Sigmoid colon (tissue), 4 donors: ENCODE measurements at regions not wholly inside any gene's neighbourhood (a gene's known extent, or its start where the extent isn't known, plus 50 kb on each side); places are given as distances from the start of the nearest gene placed in this dataset.

ENCODE experiments used
- CTCF ChIP-seq, 4 experiments: fragments of 450-650 bp in 3 of 4; fragments of 200-600 bp in 1 of 4; IDR thresholded peaks; one replicate each; pipeline ENCODE4 v1.5.1; 2016 to 2019; ENCODE audit warnings: antibody characterized with exemption in 4 of 4, mild to moderate bottlenecking in 3 of 4, moderate library complexity in 2 of 4
- POLR2A ChIP-seq, 2 donors: fragments of 450-650 bp; IDR thresholded peaks; one replicate each; pipeline ENCODE4 v1.6.1; 2016; ENCODE audit warnings: antibody characterized with exemption in 2 of 2, mild to moderate bottlenecking in 2 of 2, moderate library complexity in 2 of 2
- POLR2AphosphoS5 ChIP-seq, 4 donors: sonication (generic); formaldehyde crosslinking; IDR thresholded peaks; one replicate each; pipeline ENCODE4 v1.6.1; 2017; ENCODE audit warnings: antibody characterized with exemption in 4 of 4

DNA sequence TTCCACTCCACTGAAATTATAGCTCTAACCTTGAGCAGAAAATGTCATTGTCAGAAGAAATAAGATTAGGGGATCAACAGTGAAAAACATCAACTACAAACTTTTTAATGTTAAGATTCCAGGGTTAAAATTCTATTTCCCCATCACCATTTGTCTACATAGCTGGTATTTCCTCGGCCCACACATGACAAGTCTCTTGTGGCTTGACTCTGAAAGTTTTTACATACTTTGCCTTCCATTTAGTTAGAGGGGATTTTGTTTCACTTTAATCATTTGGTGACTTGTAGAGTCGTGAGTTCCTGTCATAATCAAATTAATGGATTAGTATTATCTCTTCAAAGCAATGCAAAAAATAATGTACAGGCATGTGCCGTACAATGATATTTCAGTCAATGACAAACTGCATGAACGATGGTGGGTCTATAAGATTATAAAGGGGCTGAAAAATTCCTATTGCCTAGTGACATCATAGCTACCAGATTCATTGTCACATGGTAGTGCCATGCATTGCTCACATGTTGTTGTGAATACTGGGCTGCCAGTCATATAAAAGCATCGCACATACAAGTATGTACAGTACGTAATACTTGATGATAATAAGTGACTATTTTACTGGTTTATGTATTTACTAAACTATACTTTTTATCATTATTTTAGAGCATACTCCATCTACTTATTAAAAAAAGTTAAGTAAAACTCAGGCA, 72.0 kb downstream of the ING2 start:
- TF ChIP-seq POLR2AphosphoS5 (IDR thresholded peaks at IDR 0.05): no peak
- TF ChIP-seq POLR2A (IDR thresholded peaks at IDR 0.05): no peak
- no peak for TF ChIP-seq CTCF (IDR thresholded peaks at IDR 0.05)
